ENCODE measurements at regions not wholly inside any gene's neighbourhood (a gene's known extent, or its start where the extent isn't known, plus 50 kb on each side); places are given as distances from the start of the nearest gene placed in this dataset.

DNA sequence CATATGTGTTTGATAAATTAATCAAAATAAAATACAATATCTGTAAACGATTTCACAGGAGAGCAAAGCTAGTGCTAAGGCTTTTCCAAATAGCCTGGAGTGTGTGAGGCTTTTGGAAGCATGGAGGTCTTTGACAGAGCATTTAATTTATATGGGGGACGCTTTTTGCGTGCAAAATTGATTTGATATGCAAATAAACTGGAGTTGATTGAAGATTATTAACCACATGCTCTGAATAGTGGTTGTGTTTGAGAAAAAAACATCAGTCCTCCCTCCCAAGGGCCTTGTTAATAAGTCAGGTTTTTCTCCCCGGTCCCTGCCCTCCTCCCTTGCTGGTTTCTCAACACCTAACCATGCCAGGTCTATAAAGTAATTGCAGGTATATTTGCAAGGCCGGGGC is 85.1 kb upstream of the FGFR2 start:
- H3K79me1 ChIP-seq (ENCODE audit: insufficient read depth, low read depth, low read length, poor library complexity, severe bottlenecking) = no peaks in the 10 kb centered on the region
- H3K4me1 Mint-ChIP-seq = peaks cover 40 to 45% of the 10 kb centered on the region in 2 experiments

More for the DNA sequence above, 85.1 kb upstream of the FGFR2 start:
- TF ChIP-seq, protein P1, sequence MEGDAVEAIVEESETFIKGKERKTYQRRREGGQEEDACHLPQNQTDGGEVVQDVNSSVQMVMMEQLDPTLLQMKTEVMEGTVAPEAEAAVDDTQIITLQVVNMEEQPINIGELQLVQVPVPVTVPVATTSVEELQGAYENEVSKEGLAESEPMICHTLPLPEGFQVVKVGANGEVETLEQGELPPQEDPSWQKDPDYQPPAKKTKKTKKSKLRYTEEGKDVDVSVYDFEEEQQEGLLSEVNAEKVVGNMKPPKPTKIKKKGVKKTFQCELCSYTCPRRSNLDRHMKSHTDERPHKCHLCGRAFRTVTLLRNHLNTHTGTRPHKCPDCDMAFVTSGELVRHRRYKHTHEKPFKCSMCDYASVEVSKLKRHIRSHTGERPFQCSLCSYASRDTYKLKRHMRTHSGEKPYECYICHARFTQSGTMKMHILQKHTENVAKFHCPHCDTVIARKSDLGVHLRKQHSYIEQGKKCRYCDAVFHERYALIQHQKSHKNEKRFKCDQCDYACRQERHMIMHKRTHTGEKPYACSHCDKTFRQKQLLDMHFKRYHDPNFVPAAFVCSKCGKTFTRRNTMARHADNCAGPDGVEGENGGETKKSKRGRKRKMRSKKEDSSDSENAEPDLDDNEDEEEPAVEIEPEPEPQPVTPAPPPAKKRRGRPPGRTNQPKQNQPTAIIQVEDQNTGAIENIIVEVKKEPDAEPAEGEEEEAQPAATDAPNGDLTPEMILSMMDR (conservative IDR thresholded peaks at IDR 0.05) = no peak
- H3K4me2 ChIP-seq (ENCODE audit: insufficient read depth, insufficient read length, low read length) = no peak overlapping the region
- no peaks in the 10 kb centered on the region for H3K27me3 ChIP-seq (ENCODE audit: insufficient read depth, low read length)
- H2BK20ac ChIP-seq (ENCODE audit: low read depth, low read length, poor library complexity, severe bottlenecking) = no peak overlapping the region
- no peaks in the 10 kb centered on the region for H4K20me1 ChIP-seq (ENCODE audit: control insufficient read depth, insufficient read depth, insufficient read length)
- H4K8ac ChIP-seq (replicated peaks; ENCODE audit: insufficient read length, low read depth, low read length) = no peak overlapping the region
- no peak overlapping the region; a peak in 1 of 7 replicates for H3K27ac Mint-ChIP-seq
- H2AK5ac ChIP-seq (ENCODE audit: insufficient read length, low read length) = no peak overlapping the region
- H4K91ac ChIP-seq (ENCODE audit: insufficient read length, low read depth, low read length) = no peak overlapping the region
- H3K56ac ChIP-seq (ENCODE audit: insufficient read length, low read depth, low read length) = no peak overlapping the region
- H3K4ac ChIP-seq (ENCODE audit: low read depth, low read length) = no peak overlapping the region
- no peak overlapping the region for H2BK12ac ChIP-seq (ENCODE audit: insufficient read length, low read depth, low read length)
- H3K14ac ChIP-seq (ENCODE audit: insufficient read depth, low read length) = no peak overlapping the region
- no peak overlapping the region for H4K5ac ChIP-seq (ENCODE audit: insufficient read length, low read depth, low read length)
- H3K36me3 Mint-ChIP-seq (ENCODE audit: insufficient read depth in 1 of 3, low read depth in 3 of 3) = peaks cover 3 to 15% (median 4%) of the 10 kb centered on the region in 3 experiments
- H2BK120ac ChIP-seq (ENCODE audit: low read depth, low read length, poor library complexity, severe bottlenecking) = no peak overlapping the region
- H3K18ac ChIP-seq (ENCODE audit: insufficient read length, low read depth, low read length) = no peak overlapping the region
- peaks cover 16% of the 10 kb centered on the region for H3K27me3 Mint-ChIP-seq (ENCODE audit: low read depth)
- H3K9ac ChIP-seq (ENCODE audit: extremely low read depth, insufficient read length, low read length) = no peak overlapping the region
- H3K23ac ChIP-seq (ENCODE audit: insufficient read length, low read depth, low read length) = no peak overlapping the region
- H3T11ph ChIP-seq (ENCODE audit: low read length) = no peak overlapping the region
- no peak for DNase-seq
- H2BK15ac ChIP-seq (ENCODE audit: low read depth, low read length) = no peak overlapping the region
- H2AFZ ChIP-seq (ENCODE audit: low read length) = no peak overlapping the region
- no peaks in the 10 kb centered on the region for H3K4me1 ChIP-seq (ENCODE audit: insufficient read depth, low read length)
- WGBS (ENCODE audit: extremely low coverage, insufficient read length, low lambda C conversion rate) = no CpG with 5 or more reads among the region's 5 CpGs
- peaks cover 7% of the 10 kb centered on the region for H3K9me3 ChIP-seq (ENCODE audit: control insufficient read depth, low read depth, low read length)
- H3K79me2 ChIP-seq (ENCODE audit: insufficient read depth, low read length) = no peaks in the 10 kb centered on the region
- peaks cover 9 to 10% of the 10 kb centered on the region in 2 experiments for H3K9me3 Mint-ChIP-seq
- H3K4me3 Mint-ChIP-seq = no peak overlapping the region
- no peak overlapping the region for H3K27ac ChIP-seq (ENCODE audit: insufficient read length, low read depth, low read length)
- H2BK5ac ChIP-seq (ENCODE audit: insufficient read length, low read length) = no peak overlapping the region
- no peaks in the 10 kb centered on the region for H3K23me2 ChIP-seq (ENCODE audit: insufficient read length, low read depth, low read length, poor library complexity, severe bottlenecking)
